Left cardiac atrium (tissue), 4 donors: ENCODE measurements at regions not wholly inside any gene's neighbourhood (a gene's known extent, or its start where the extent isn't known, plus 50 kb on each side); places are given as distances from the start of the nearest gene placed in this dataset.

Experiments
- ATAC-seq, 2 donors: fragments of 200-7000 bp; cut with Tn5 transposase; one replicate each; pipeline ENCODE4 v1.9.1; 2020; ENCODE audit warnings: mild to moderate bottlenecking in 2 of 2, moderate library complexity in 2 of 2
- DNase-seq: peaks from one replicate; pipeline ENCODE4 v3.0.0-alpha.2; 2020
- intact Hi-C, 2 donors: fragments of 100-400 bp; cut with DNase I; formaldehyde crosslinking; loops; one replicate each; pipeline versions ENCODE4 v1.14.1 to v1.15.1; 2022 to 2023
- donor health status: DM: no; HTN: yes; CAD: no.
- donor health status: DM: no; HTN: yes; CAD: no; lungs with severe emphysema.
- donor health status: DM: yes; HTN: yes; CAD: no.
- donor health status: Dilated cardiomyopathy.

DNA sequence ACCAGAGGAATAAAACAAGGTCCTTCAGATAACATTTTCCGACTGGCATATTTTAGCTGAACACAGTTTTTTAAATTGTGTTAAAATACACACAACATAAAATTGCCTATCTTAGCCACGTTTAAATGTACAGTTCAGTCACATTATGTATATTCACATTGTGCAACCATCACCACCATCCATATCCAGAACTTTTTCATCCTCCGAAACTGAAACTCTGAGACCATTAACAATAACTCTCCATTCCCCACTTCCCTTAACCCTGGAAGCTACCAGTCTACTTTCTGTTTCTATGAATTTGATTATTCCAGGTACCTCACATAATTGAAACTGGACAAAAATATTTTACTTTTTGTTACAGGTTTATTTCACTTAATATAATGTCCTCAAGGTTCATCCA lies 213.3 kb downstream of the ETS1 start:
- intact Hi-C loops = no loop called here
- ATAC-seq = no peak
- no peak for DNase-seq

DNA sequence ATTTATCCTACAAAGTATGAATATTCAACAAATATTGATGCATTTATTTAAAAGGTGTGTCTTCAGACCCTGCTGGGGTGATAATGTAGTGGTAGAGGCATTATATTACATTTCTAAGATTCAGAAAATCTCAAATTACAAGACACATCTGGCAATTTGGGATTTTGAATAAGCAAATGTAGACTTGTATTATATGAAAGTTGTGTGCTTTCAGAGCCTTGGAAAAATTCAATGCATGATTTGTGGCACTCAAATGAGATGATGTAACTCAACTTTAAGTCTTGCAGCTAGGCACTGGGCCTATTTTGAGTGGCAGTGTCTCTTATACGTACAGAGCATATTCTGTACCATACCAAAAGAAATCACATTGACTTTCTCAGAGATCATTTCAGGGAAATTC lies 214.4 kb downstream of the ETS1 start:
- no peak for DNase-seq
- ATAC-seq = no peak
- intact Hi-C loops = no loop called here

DNA sequence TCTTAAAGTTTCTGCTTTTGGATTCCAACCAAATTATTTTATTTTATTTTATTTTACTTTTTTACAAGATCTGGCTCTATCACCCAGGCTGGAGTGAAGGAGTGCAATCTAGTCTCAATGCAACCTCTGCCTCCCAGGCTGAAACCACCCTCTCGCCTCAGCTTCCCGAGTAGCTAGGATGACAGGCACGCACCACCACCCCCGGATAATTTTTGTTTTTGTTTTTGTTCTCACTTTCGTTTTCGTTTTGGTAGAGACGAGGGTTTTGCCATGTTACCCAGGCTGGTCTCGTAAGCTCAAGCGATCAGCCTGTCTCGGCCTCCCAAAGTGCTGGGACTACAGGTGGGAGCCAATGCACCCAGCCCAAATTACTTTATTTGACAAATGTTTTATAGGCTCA lies 219.8 kb downstream of the ETS1 start:
- intact Hi-C loops = no loop called here
- no peak for DNase-seq
- ATAC-seq = no peak

DNA sequence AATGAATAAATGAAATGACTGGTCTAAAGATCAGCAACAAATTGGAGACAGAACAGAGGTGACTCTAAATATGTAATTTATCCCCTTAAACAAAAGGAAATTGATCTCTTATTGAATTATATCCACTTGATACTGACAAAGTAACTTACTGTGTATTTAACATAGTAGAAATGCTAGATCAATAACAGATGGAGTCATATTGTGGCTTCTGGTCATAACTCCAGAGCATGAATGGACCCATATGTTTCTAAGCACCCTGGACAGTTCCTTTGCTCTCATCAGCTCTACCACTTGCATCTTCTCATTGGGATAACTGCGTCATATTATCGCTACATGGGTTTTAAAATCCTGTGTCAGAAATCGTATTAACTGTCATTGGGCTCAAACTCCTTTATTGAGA lies 222.3 kb downstream of the ETS1 start:
- ATAC-seq (no peak), DNase-seq (no peak)
- intact Hi-C loops = no loop called here

DNA sequence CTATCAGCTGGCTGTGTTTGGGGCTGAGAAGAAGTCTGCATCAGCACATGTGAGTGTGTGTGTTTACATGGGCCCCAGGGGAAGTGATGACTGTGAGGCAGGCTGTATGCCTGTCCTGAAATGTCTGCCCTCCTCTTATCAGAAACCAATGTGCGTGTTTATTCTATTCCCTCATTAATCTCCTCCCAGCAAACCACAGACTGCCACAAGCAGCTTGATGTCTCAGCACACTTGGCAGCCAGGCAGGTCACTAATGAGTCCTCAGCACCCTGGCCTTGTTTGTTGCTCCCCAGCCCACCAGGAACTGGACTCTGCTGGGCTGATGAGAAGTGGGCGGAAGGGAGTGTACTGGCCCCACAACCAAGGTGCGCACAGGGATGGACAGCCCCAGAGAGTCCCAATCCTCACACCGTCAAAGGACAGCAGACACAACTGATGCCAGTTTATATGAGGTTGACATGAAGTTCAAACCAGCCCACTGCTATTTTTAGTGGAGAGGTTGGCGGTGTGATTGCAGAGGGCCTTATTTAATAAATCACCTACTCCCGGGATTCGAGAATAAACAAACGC lies 225.8 kb downstream of the ETS1 start:
- peak in 1 of 2 donors; percentile 17 for ATAC-seq
- intact Hi-C loops = no loop called here
- peak; percentile 21 for DNase-seq

DNA sequence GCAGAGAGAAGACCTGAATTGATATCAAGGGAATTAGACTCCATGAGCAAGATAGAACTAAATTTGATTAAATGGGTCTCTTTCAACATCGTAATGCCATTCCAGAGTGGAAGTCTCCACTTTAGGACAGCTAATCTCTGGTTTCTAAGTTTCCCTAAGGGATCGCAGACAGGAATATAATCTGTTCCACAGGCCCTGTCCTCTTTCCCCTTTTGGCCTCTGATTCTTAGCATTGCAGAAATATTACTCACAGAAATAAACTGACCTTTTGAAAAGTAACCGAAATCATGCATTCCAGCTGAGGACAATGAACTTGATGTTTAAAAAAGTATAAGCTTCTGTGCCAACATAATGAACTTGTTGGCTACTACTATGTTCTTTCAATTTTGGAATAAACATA lies 227.8 kb downstream of the ETS1 start:
- intact Hi-C loops = no loop called here
- ATAC-seq = peak in 1 of 2 donors; percentile 59
- no peak for DNase-seq

DNA sequence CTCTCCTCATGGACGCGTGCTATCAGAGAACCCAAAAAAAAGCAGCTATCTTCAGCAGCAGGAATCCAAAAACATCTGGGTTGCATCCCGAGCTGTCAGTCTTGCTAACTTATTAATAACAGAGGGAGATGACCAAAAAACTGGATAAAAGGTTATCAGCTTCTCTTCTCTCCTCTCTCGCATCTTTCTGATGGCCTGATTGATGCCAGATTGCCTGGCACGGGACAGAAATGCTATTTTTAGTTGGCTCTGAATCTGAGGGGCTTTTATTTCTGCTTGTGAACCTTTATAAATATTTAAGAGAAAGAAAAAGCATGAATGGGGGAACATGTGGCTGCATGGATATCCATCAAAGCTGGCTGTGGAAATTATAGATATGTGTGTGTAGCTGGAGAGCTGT lies 230.3 kb downstream of the ETS1 start:
- intact Hi-C loops = no loop called here
- ATAC-seq = no peak
- DNase-seq = no peak

DNA sequence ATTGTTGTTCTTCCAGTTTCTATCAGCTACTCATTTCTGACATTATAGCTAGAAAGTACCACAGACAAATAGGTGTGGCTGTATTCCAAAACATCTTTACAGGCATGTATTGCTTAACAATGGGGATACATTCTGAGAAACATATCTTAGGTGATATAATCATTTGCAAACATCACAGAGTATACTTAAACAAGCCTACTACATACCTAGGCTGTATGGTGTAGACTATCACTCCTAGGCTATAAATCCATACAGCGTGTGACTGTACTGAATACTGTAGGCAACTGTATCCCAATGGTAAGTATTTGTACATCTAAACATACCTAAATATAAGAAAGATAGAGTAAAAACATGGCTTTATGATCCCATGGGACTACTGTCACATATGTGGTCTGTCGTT lies 231.8 kb downstream of the ETS1 start:
- DNase-seq = no peak
- intact Hi-C loops = no loop called here
- no peak for ATAC-seq

DNA sequence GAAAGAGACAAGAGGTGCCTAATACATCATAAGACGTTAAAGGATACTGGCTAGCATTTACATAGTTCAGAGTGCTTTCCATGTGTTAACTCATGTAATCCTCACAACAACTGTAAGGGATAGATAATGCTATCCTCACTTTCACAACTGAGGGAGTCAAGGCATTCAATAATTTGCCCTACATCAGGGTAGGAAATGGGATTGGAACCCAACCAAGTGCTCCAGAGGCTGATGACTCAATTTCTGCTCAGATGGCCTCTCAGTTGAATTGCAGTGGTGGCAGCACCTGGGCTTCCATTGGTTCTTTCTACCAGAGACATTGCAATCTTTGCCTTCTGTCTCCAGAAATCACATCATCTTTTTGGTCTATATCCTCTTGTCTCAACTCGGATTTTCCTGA lies 232.9 kb downstream of the ETS1 start:
- ATAC-seq (no peak), DNase-seq (no peak)
- intact Hi-C loops = no loop called here

DNA sequence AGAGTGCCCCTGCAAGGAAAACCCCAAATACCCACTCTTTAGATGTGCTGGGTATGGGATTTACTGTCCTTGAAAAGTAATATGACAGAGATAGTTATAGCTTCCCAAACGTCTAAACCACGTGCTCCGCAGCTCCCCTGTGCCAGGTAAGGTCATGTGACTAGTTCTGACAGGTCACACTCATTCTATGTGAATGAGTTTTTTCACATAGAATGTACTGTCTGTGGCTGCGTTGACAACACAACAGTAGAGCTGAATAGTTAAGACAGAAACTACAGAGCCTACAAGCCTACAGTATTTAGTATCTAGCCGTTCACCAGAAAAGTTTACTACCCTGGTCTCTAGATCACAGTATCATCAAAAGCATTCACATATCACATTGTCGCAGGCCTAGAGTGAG lies 236.2 kb downstream of the ETS1 start:
- intact Hi-C loops = no loop called here
- ATAC-seq = no peak

DNA sequence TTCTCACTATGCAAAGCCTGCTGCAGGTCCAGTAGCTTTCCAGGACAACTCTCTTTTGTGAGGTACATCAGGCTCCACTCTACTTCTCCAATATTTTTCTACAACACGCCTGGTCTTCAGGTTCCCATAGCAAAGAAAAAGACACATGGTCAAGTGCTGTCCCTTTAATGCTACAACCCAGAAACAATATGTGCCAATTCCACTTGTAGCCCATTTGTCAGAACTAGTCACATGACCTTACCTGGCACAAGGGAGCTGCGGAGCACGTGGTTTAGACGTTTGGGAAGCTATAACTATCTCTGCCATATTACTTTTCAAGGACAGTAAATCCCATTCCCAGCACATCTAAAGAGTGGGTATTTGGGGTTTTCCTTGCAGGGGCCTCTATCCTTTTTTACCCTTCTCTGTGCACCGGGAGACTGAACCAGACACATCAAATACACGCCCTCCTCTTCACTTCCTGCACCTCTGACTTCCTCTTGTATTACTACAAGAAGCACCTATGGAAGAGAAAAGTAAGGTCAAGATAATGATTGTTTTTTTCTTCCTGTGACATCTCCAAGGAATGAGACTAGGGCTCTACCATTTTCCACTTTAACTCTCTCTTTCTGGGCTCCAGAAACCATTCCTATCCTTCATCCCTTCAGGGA lies 237.6 kb downstream of the ETS1 start:
- intact Hi-C loops = no loop called here
- ATAC-seq (no peak), DNase-seq (no peak)

More for the DNA sequence above, 236.2 kb downstream of the ETS1 start:
- DNase-seq = no peak

DNA sequence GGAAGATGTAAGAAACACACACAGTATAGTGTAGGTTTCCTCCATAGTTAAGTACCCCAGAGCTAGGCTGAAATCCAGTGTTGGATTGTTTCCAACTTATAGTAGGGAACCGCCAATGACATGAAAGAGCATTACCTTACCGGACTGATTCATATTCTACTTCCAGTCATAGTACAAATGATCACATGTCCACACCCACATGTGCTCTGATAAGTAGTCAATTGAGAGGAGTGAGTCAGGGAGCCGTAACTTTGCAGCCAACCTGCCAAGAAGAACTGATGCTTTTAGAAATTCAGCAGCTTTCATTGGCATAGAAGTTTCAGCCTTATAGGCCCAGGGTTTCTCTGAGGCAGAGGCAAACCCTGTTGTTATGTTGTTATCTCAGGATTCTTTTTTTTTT lies 240.6 kb downstream of the ETS1 start:
- intact Hi-C loops = no loop called here

DNA sequence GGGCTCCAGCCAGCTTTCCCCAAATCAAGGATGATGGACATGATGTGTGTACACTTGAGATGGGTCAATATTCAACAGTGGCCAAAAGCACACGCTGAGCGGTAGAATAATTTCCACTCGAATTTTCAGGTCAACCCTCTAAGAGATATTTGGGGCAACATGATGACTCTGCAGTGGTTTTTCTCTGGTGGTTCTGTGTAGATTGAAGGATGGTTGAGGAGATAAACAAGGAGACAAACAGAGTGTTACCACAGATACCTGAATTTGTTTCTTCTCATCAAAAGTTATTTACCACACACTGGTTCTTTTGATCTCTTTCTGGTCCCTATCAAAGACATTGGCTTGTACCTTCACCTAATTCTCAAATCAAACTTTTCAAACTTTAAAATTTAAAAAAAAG lies 242.0 kb downstream of the ETS1 start:
- no peak for DNase-seq
- ATAC-seq = no peak
- intact Hi-C loops = no loop called here

More for the DNA sequence above, 240.6 kb downstream of the ETS1 start:
- ATAC-seq = no peak
- no peak for DNase-seq

DNA sequence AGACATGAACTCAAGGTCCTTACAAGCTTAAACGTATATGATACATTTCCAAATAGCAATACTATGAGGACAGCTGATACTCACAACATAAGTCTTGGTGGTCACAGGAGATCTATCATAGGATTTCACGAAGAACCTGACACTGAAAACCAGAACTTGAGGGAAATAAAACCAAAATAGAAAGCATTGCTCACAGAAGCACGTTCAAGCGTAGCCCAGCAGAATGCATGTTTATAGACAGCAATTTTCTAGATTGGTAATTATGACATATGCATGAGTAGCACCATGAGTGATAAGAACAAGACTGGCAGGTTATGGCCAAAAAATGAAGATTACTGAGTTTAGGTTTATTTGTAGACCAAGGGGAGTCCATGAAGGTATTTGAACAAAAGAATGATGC lies 243.5 kb downstream of the ETS1 start:
- intact Hi-C loops = no loop called here
- ATAC-seq = no peak
- DNase-seq = no peak

DNA sequence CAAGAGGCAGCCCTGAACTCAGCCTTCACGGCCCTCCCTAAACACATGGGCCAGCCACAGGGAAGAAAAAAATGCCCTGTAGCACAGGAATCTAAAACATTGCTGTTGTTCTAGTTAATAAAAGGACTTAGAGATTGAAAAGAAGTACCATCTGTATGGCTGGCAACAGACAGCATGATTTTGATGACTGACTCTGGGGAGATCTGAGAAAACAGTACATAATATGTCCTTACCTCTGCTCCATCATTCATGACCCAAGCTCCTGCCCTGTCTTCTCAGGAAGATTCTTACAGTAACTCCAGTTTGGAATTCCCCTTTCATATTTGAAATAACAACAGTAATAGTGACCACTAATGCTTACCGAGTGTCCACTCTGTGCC lies 244.2 kb downstream of the ETS1 start:
- no peak for DNase-seq
- intact Hi-C loops = no loop called here
- no peak for ATAC-seq

DNA sequence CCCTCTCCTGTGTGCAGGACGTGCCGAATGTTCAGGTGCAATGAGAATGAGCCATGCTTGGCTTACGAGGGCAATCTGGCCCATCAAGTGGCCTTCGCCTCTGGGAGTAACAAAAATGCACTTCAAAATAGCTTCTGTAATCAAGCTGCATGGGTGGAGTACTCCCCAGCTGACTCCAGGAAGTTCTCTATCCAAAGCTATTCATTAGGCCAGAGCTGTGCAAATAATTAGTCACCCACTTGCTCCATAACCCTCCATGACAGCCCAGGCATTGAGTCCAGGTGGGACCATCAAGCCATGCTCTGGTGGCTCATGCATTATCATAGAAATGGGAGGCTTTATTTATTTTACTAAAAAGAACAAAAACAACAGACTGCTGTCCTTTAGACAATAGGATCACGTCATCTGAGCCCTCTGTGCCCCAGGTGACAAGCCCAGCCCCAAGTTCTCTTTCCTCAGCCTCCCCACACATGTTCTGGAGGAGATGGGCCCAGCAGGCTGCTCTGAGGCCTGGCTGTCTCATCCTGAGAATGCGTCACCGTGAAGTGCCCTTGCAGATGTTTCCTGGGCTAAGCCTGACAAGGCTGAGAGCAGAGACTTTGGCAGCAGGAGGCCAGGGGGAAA lies 244.7 kb downstream of the ETS1 start:
- peak; percentile 64 for DNase-seq
- intact Hi-C loops = no loop called here
- peak; percentile 70 to 89 for ATAC-seq

DNA sequence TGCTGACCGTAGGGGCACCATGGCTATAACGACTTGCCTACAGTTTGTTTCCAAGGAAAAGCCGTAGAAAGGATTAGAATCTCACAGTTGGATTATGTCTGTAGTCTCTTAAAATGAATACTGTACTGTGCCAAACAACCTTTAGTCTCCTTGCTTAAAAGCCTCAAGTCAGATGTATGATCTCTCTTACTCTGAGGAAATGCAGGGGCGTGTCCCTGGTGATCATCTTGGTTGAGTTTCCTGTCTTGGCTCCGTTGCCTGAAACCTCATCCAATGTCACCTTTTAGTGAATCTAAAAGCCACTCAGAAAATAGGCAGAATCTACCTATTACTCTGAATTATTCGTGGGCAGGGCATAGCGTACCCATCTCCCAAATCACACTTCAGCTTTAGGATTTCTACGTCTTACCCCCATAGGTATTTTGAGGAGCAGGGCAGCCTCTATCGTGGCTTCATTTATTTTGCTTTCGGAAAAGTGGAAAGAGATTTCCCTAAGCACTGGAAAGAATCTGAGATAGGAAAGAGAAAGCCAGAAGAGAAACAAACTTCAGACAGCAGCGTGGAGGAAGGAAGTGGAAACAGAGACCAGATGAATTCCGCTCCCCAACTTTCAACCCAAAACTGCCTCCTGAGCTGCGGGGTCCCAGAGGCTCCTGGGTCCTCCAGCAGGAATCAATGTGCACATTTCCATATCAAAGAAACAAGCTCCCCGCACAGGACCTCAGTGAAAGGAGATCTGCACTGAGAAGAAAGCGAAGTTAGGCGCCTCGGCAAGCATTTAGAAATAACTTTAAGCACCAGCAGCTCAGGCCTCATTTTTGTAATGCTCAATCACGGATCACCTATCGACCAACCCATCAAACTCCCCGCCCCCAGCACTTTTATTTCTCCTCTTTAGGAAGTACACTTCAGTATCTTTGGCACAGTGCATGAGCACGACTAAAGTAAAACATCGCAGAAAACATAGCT lies 245.8 kb downstream of the ETS1 start:
- ATAC-seq (peak; percentile 44 to 45), DNase-seq (no peak)
- intact Hi-C loops = no loop called here

DNA sequence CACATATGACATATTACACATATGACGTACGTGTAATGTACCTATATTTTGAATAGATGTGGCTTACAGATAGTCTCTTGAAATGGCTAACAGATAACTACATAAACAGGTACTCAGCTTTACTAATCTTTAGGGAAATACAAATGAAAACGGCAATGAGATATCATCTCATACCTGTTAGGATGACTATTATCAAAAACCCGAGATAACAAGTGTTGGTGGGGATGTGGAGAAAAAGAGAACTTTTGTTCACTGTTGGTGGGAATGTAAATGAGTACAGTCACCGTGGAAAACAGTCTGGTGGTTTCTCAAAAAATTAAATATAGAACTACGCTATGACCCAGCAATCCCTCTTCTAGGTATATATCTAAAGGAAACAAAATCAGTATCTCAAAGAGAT lies 247.6 kb downstream of the ETS1 start:
- ATAC-seq (no peak), DNase-seq (no peak)
- intact Hi-C loops = no loop called here

DNA sequence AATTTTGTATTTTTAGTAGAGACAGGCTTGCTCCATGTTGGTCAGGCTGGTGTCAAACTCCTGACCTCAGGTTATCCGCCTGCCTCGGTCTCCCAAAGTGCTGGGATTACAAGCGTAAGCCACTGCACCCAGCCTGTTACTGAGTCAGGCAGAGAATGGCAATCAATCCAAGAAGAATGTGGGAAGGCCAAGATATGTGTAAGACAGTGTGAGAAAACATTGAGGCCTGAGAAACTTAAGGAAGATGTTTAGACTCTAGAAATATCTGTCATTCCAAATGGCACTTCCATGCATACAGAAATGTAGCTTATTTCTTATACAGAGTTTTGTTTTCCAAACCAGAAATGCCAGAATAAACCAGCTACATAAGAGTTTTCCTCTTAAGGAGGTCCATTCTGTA lies 248.5 kb downstream of the ETS1 start:
- DNase-seq (no peak), ATAC-seq (no peak)
- intact Hi-C loops = no loop called here

DNA sequence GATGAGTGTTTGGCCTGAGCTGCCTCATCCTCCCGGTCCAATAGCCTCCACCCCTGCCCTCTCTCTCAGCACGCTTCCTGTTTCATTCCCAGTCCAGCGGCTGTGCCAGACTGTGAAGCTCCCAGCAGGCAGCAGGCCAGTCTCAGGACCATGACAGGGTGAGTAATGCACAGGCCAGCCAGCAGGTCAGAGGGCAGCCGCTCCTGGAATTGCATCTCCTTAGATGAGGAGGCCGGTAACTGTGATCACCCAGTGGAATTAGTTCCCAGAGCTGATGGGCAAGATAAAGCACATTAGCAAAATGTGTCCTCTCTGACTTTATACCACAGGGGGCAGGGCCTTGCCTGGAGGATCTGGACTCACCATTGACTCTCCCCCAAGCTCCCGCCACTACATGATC lies 251.2 kb downstream of the ETS1 start:
- ATAC-seq = peak; percentile 66 to 88
- DNase-seq = peak; percentile 77
- intact Hi-C loops = no loop called here
